ENCODE measurements at regions not wholly inside any gene's neighbourhood (a gene's known extent, or its start where the extent isn't known, plus 50 kb on each side); places are given as distances from the start of the nearest gene placed in this dataset.

DNA sequence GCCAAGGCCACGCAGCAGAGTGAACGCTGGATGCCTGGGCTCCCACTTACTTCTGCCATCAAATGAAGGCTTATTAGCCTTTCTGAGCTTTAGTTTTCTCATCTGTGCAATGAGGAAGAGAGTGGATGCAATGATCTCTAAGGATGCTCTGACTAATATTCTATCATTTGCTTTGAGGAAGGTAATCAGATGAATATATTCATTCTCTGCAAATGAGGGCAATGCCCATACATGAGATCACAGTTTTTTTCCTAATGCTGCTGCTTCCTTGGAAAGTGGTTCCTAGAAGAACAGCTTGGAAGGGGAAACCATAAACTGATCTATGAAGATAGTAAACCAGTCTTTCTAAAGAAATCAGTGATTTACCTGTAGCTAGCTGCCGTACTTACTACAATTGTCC, 152.4 kb downstream of the NSG2 start:
- H3K27ac ChIP-seq (ENCODE audit: low read depth, low read length), result no peak overlapping the region
- H3K4me3 ChIP-seq (ENCODE audit: low read length), result no peak overlapping the region
- H3K27me3 ChIP-seq (ENCODE audit: control insufficient read depth, insufficient read depth, low read length, poor library complexity, severe bottlenecking), result no peaks in the 10 kb centered on the region
- H3K27ac Mint-ChIP-seq, result no peak overlapping the region
- no peak overlapping the region for H3K9ac ChIP-seq (ENCODE audit: extremely low read depth, low read length, poor library complexity, severe bottlenecking)
- no peaks in the 10 kb centered on the region for H3K9me3 ChIP-seq (ENCODE audit: control insufficient read depth, low read length)
- H3K36me3 Mint-ChIP-seq (ENCODE audit: low read depth), result no peaks in the 10 kb centered on the region
- no peaks in the 10 kb centered on the region for H3K4me1 ChIP-seq (ENCODE audit: control insufficient read depth, insufficient read depth, low read length)
- peaks cover 2% of the 10 kb centered on the region for H3K4me1 Mint-ChIP-seq
- TF ChIP-seq CTCF (conservative IDR thresholded peaks at IDR 0.05), result no peak
- H3K27me3 Mint-ChIP-seq (ENCODE audit: insufficient read depth), result peaks cover 15% of the 10 kb centered on the region
- DNase-seq, result no peak
- WGBS, 2 experiments (ENCODE audit: insufficient coverage in 1 of 2, insufficient read length in 1 of 2), result 91 to 98% methylated on average over 3 of the region's 3 CpGs
- no peaks in the 10 kb centered on the region for H3K36me3 ChIP-seq (ENCODE audit: control insufficient read depth, insufficient read depth, low read length)
- H3K4me3 Mint-ChIP-seq, result no peak overlapping the region
- H3K9me3 Mint-ChIP-seq, result peaks cover 5% of the 10 kb centered on the region

GRCh38 chr5:174198541-174198940, 153.0 kb downstream of the NSG2 start:
- Histone ChIP-seq H3K27me3 (ENCODE audit: control insufficient read depth, insufficient read depth, low read length, poor library complexity, severe bottlenecking) (no peaks in the 10 kb centered on the region), H3K4me3 (ENCODE audit: low read length) (no peak overlapping the region), H3K27ac (ENCODE audit: low read depth, low read length) (no peak overlapping the region), H3K9me3 (ENCODE audit: control insufficient read depth, low read length) (no peaks in the 10 kb centered on the region), H3K9ac (ENCODE audit: extremely low read depth, low read length, poor library complexity, severe bottlenecking) (no peak overlapping the region), H3K36me3 (ENCODE audit: control insufficient read depth, insufficient read depth, low read length) (no peaks in the 10 kb centered on the region), H3K4me1 (ENCODE audit: control insufficient read depth, insufficient read depth, low read length) (no peaks in the 10 kb centered on the region)
- Mint-ChIP-seq H3K27ac (no peak overlapping the region), H3K27me3 (ENCODE audit: insufficient read depth) (peaks cover 13% of the 10 kb centered on the region), H3K9me3 (peaks cover 5% of the 10 kb centered on the region), H3K4me1 (peaks cover 2% of the 10 kb centered on the region), H3K4me3 (no peak overlapping the region), H3K36me3 (ENCODE audit: low read depth) (no peaks in the 10 kb centered on the region)
- TF ChIP-seq CTCF (conservative IDR thresholded peaks at IDR 0.05), result no peak
- no peak for DNase-seq
- 83% methylated on average over 8 of the region's 8 CpGs; no CpG with 5 or more reads in 1 of the 2 experiments for WGBS, 2 experiments (ENCODE audit: insufficient coverage in 1 of 2, insufficient read length in 1 of 2)

- H3K27me3 Mint-ChIP-seq (ENCODE audit: insufficient read depth), result peaks cover 14% of the 10 kb centered on the region
- H3K4me3 ChIP-seq (ENCODE audit: low read length), result no peak overlapping the region
- H3K27ac Mint-ChIP-seq, result no peak overlapping the region
- no peak overlapping the region for H3K27ac ChIP-seq (ENCODE audit: low read depth, low read length)
- no peak overlapping the region for H3K9ac ChIP-seq (ENCODE audit: extremely low read depth, low read length, poor library complexity, severe bottlenecking)
- no peak overlapping the region for H3K4me3 Mint-ChIP-seq
- no peaks in the 10 kb centered on the region for H3K36me3 ChIP-seq (ENCODE audit: control insufficient read depth, insufficient read depth, low read length)
- peaks cover 7% of the 10 kb centered on the region for H3K4me1 Mint-ChIP-seq
- no peaks in the 10 kb centered on the region for H3K36me3 Mint-ChIP-seq (ENCODE audit: low read depth)
- peaks cover 5% of the 10 kb centered on the region for H3K9me3 Mint-ChIP-seq
- no peaks in the 10 kb centered on the region for H3K4me1 ChIP-seq (ENCODE audit: control insufficient read depth, insufficient read depth, low read length)
- no peak for TF ChIP-seq CTCF (conservative IDR thresholded peaks at IDR 0.05)
- H3K27me3 ChIP-seq (ENCODE audit: control insufficient read depth, insufficient read depth, low read length, poor library complexity, severe bottlenecking), result no peaks in the 10 kb centered on the region
- DNase-seq, result no peak
- WGBS, 2 experiments (ENCODE audit: insufficient coverage in 1 of 2, insufficient read length in 1 of 2), result 90 to 93% methylated on average over 5 to 6 of the region's 6 CpGs
- H3K9me3 ChIP-seq (ENCODE audit: control insufficient read depth, low read length), result no peaks in the 10 kb centered on the region
Observed at GRCh38 chr5:174202996-174203395, 157.5 kb downstream of the NSG2 start.

All from endodermal cell (in vitro differentiated cells).